ENCODE measurements at regions not wholly inside any gene's neighbourhood (a gene's known extent, or its start where the extent isn't known, plus 50 kb on each side); places are given as distances from the start of the nearest gene placed in this dataset.
A peak's percentile ranks its signal among the peaks of the same experiment; 100 is the strongest.

- peaks cover 0 to 4% of the 10 kb centered on the region in 2 experiments; a peak in 2 of 4 replicates for H3K4me1 ChIP-seq (ENCODE audit: control insufficient read depth in 1 of 2, insufficient read depth in 2 of 2, low read length in 2 of 2)
- POLR2A ChIA-PET, result no interaction called here
- peaks cover 3% of the 10 kb centered on the region; the same call in 1 of the 2 replicates for H3K79me2 ChIP-seq (ENCODE audit: insufficient read depth, low read length)
- H2AFZ ChIP-seq (ENCODE audit: low read depth, low read length, poor library complexity, severe bottlenecking), result no peak overlapping the region
- no peak overlapping the region for H3K27ac ChIP-seq (ENCODE audit: low read depth, low read length)
- CTCF ChIA-PET, result no interaction called here
- intact Hi-C loops (cut with micrococcal nuclease), result no loop called here
- H3K9ac ChIP-seq (ENCODE audit: low read length), result no peak overlapping the region
- no peak for DNase-seq (ENCODE audit: low read depth, low spot score)
- no peak overlapping the region for H3K4me3 ChIP-seq (replicated peaks in 1 of 2; ENCODE audit: low read depth in 1 of 2, low read length in 2 of 2)
- H3K27me3 ChIP-seq (ENCODE audit: insufficient read depth, low read length), result no peaks in the 10 kb centered on the region
- RAD21 ChIA-PET (ENCODE audit: low non-redundant PET in 1 of 2, low total read pairs in 2 of 2, uncharacterized antibody in 2 of 2, unreplicated experiment in 2 of 2), result no interaction called here
- H3K36me3 ChIP-seq (ENCODE audit: control insufficient read depth in 1 of 2, insufficient read depth in 2 of 2, low read length in 2 of 2), result no peaks in the 10 kb centered on the region; a peak in 1 of 4 replicates
- ATAC-seq, result no peak
- H3K9me3 ChIP-seq (ENCODE audit: control insufficient read depth in 1 of 2, insufficient read depth in 1 of 2, low read depth in 1 of 2, low read length in 2 of 2), result no peaks in the 10 kb centered on the region; a peak in 1 of 4 replicates
- no peaks in the 10 kb centered on the region for H3K9me2 ChIP-seq (ENCODE audit: insufficient read depth)
- no peak overlapping the region for H3K4me2 ChIP-seq (ENCODE audit: low read length)
- TF ChIP-seq JUND (IDR thresholded peaks at IDR 0.05) (no peak), YY1 (IDR thresholded peaks at IDR 0.05; ENCODE audit: extremely low read depth, insufficient replicate concordance, low read depth, low read length) (no peak), EZH2 (IDR thresholded peaks at IDR 0.05) (no peak), SRF (IDR thresholded peaks at IDR 0.05; ENCODE audit: low read depth) (no peak), SIN3A (IDR thresholded peaks at IDR 0.05; ENCODE audit: low read depth) (no peak), SP1 (IDR thresholded peaks at IDR 0.05; ENCODE audit: low read depth) (no peak), RAD21 (IDR thresholded peaks at IDR 0.05; ENCODE audit: low read depth) (no peak), MAX (IDR thresholded peaks at IDR 0.05) (no peak), CEBPB (IDR thresholded peaks at IDR 0.05; ENCODE audit: low read depth) (no peak)
- BruUV-seq (replicated peaks), result no TSS peak
- no peaks in the 10 kb centered on the region for H4K20me1 ChIP-seq (ENCODE audit: insufficient read depth)
Measured at GRCh38 chr17:43326490-43327275, 72.1 kb upstream of the ARL4D start.

GRCh38 chr17:43324205-43324893, 74.4 kb upstream of the ARL4D start:
- Histone ChIP-seq H3K36me3 (ENCODE audit: control insufficient read depth in 1 of 2, insufficient read depth in 2 of 2, low read length in 2 of 2) (no peaks in the 10 kb centered on the region), H3K9me3 (ENCODE audit: control insufficient read depth in 1 of 2, insufficient read depth in 1 of 2, low read depth in 1 of 2, low read length in 2 of 2) (no peaks in the 10 kb centered on the region; a peak in 1 of 4 replicates), H3K9ac (ENCODE audit: low read length) (no peak overlapping the region), H3K4me3 (replicated peaks in 1 of 2; ENCODE audit: low read depth in 1 of 2, low read length in 2 of 2) (no peak overlapping the region), H3K27me3 (ENCODE audit: insufficient read depth, low read length) (no peaks in the 10 kb centered on the region), H3K27ac (ENCODE audit: low read depth, low read length) (no peak overlapping the region), H3K9me2 (ENCODE audit: insufficient read depth) (no peaks in the 10 kb centered on the region), H3K4me2 (ENCODE audit: low read length) (no peak overlapping the region), H3K4me1 (ENCODE audit: control insufficient read depth in 1 of 2, insufficient read depth in 2 of 2, low read length in 2 of 2) (peaks cover 0 to 4% of the 10 kb centered on the region in 2 experiments; a peak in 2 of 4 replicates), H2AFZ (ENCODE audit: low read depth, low read length, poor library complexity, severe bottlenecking) (no peak overlapping the region), H4K20me1 (ENCODE audit: insufficient read depth) (no peaks in the 10 kb centered on the region), H3K79me2 (ENCODE audit: insufficient read depth, low read length) (peaks cover under 1% of the 10 kb centered on the region; the same call in 1 of the 2 replicates)
- DNase-seq (ENCODE audit: low read depth, low spot score), result no peak
- TF ChIP-seq CTCF (IDR thresholded peaks at IDR 0.05 in 2 of 3, conservative IDR thresholded peaks at IDR 0.05 in 1 of 3; ENCODE audit: borderline replicate concordance in 1 of 3, insufficient read depth in 1 of 3, low read depth in 2 of 3, low read length in 2 of 3) (peak in 2 of 3 experiments; percentile 15 to 18; a peak in 1 of 6 replicates), CBX3 (IDR thresholded peaks at IDR 0.05; ENCODE audit: low read depth) (no peak)
- ATAC-seq, result peak; percentile 40; the same call in 1 of the 2 replicates
- no TSS peak for BruUV-seq (replicated peaks)
- intact Hi-C loops (cut with micrococcal nuclease), result no loop called here
- ChIA-PET POLR2A (interaction anchor here (0.7 kb wide), 1 partner anchor 74 kb away, joined by 3 read pairs; no protein-coding TSS in a partner anchor), CTCF (no interaction called here), RAD21 (ENCODE audit: low non-redundant PET in 1 of 2, low total read pairs in 2 of 2, uncharacterized antibody in 2 of 2, unreplicated experiment in 2 of 2) (no interaction called here)
